K562 (cell line): ENCODE measurements at regions not wholly inside any gene's neighbourhood (a gene's known extent, or its start where the extent isn't known, plus 50 kb on each side); places are given as distances from the start of the nearest gene placed in this dataset.

Experiments used
- ATAC-seq: fragments of 200-7000 bp; cut with Tn5 transposase; 3 replicates; pipeline ENCODE4 v1.9.1; 2020; ENCODE audit warnings: moderate library complexity
- BruUV-seq: library from RNA; stranded (reverse); fragments of 400-500 nt; replicated peaks from 2 replicates; lab custom pipeline; 2021; lab: Mats Ljungman, UMichigan
- CTCF ChIA-PET: fragments of 300-600 bp; formaldehyde crosslinking; extraction: SDS; loops from one replicate; lab custom pipeline; 2021; ENCODE audit warnings: low intra/inter-chr PET ratio; lab: Yijun Ruan, JAX
- POLR2A ChIA-PET: fragments of 300-600, 350-650 bp; sonication (Branson Sonifier 250); formaldehyde crosslinking; extraction: SDS; loops from one replicate; lab custom pipeline; 2021; ENCODE audit warnings: antibody characterized with exemption, inconsistent platforms; lab: Yijun Ruan, JAX
- DNase-seq, 4 experiments: peaks; one replicate each; pipeline versions ENCODE4 v3.0.0 to v3.0.0-alpha.2; 2011 to 2018; ENCODE audit warnings: low spot score in 3 of 4, mixed read lengths in 3 of 4; ENCODE audit errors: extremely low read depth in 1 of 4
- FAIRE-seq: peaks from 2 replicates; lab custom pipeline; 2011; peaks lifted over from hg19 to GRCh38; lab: Jason Lieb, UNC
- H2AFZ ChIP-seq: 2 replicates; pipeline ENCODE4 v1.6.0; 2011; ENCODE audit warnings: low read depth, low read length, control low read depth, inconsistent platforms
- H3K27ac ChIP-seq: fragments of 200-600 bp; 3 replicates; pipeline ENCODE4 v1.8.0; 2011; ENCODE audit warnings: low read depth, mild to moderate bottlenecking, control low read depth, inconsistent platforms, low read length, moderate library complexity, mixed read lengths; ENCODE audit errors: extremely low read depth
- H3K27me3 ChIP-seq, 2 experiments: fragments of 300-600 bp in 1 of 2; 2 replicates in 1 of 2; 3 replicates in 1 of 2; pipeline versions ENCODE4 v1.6.0 to v1.8.0; 2011; ENCODE audit warnings: inconsistent platforms in 2 of 2, low read length in 2 of 2, mild to moderate bottlenecking in 1 of 2, mixed read lengths in 1 of 2, moderate library complexity in 1 of 2; ENCODE audit not compliant: control insufficient read depth in 2 of 2, insufficient read depth in 2 of 2
- H3K36me3 ChIP-seq: fragments of 300-600 bp; 3 replicates; pipeline ENCODE4 v1.8.0; 2011; ENCODE audit warnings: mild to moderate bottlenecking, low read length, inconsistent platforms; ENCODE audit not compliant: control insufficient read depth, insufficient read depth
- H3K4me1 ChIP-seq, 2 experiments: fragments of 200-600 bp in 1 of 2; replicated peaks in 1 of 2; 2 replicates in 1 of 2; 3 replicates in 1 of 2; pipeline versions ENCODE4 v1.5.1 to v1.8.0; 2011; ENCODE audit warnings: inconsistent platforms in 2 of 2, low read length in 2 of 2, mild to moderate bottlenecking in 1 of 2, mixed read lengths in 1 of 2, moderate library complexity in 1 of 2; ENCODE audit not compliant: control insufficient read depth in 2 of 2, insufficient read depth in 2 of 2
- H3K4me2 ChIP-seq: 2 replicates; pipeline ENCODE4 v1.6.1; 2011; ENCODE audit warnings: low read length, control low read depth, inconsistent platforms, mixed read lengths; ENCODE audit not compliant: insufficient read depth
- H3K4me3 ChIP-seq: fragments of 200-600 bp; sonication (generic), shearing (Covaris generic); 2 replicates; pipeline ENCODE4 v1.5.1; 2016; ENCODE audit warnings: control low read depth, inconsistent platforms
- H3K79me2 ChIP-seq: fragments of 200-600 bp; 3 replicates; pipeline ENCODE4 v1.8.0; 2011; ENCODE audit warnings: low read length, inconsistent platforms; ENCODE audit not compliant: control insufficient read depth, insufficient read depth
- H3K9ac ChIP-seq, 2 experiments: 2 replicates each; pipeline versions ENCODE4 v1.6.0 to v1.6.1; 2011; ENCODE audit warnings: low read depth in 2 of 2, low read length in 2 of 2, control low read depth in 1 of 2, inconsistent platforms in 1 of 2, mild to moderate bottlenecking in 1 of 2, mixed read lengths in 1 of 2; ENCODE audit not compliant: insufficient read depth in 1 of 2
- H3K9me1 ChIP-seq: one replicate; pipeline ENCODE4 v1.6.0; 2011; ENCODE audit warnings: inconsistent platforms, mild to moderate bottlenecking, low read length, moderate library complexity; ENCODE audit not compliant: control insufficient read depth, insufficient read depth
- H3K9me3 ChIP-seq: replicated peaks from 2 replicates; pipeline ENCODE4 v1.5.1; 2011; ENCODE audit warnings: low read depth, low read length, inconsistent platforms; ENCODE audit not compliant: control insufficient read depth, insufficient read depth
- H4K20me1 ChIP-seq: replicated peaks from 2 replicates; pipeline ENCODE4 v1.6.1; 2011; ENCODE audit warnings: low read length, inconsistent platforms, mixed read lengths; ENCODE audit not compliant: control insufficient read depth, insufficient read depth
- CAMTA2 ChIP-seq: fragments of 250-450 bp; sonication (Bioruptor Pico); conservative IDR thresholded peaks from 2 replicates; pipeline ENCODE4 v1.5.1; 2022
- KAT2B ChIP-seq: IDR thresholded peaks from one replicate; pipeline ENCODE4 v1.6.1; 2012; ENCODE audit warnings: low read depth, mild to moderate bottlenecking, control low read depth, inconsistent platforms, low read length, moderate library complexity
- KAT8 ChIP-seq: fragments of 450-650 bp; IDR thresholded peaks from 2 replicates; pipeline ENCODE4 v1.6.1; 2016; ENCODE audit warnings: low read depth, mild to moderate bottlenecking
- NCOA6 ChIP-seq: fragments of 450-650 bp; IDR thresholded peaks from 2 replicates; pipeline ENCODE4 v1.6.1; 2017; ENCODE audit warnings: mild to moderate bottlenecking
- POLR2G ChIP-seq: fragments of 200-400 bp; formaldehyde crosslinking; IDR thresholded peaks from 2 replicates; pipeline ENCODE4 v1.6.1; 2017; ENCODE audit warnings: low read depth, mild to moderate bottlenecking, antibody characterized with exemption, low read length, moderate library complexity
- TAF15 ChIP-seq: fragments of 200-400 bp; formaldehyde crosslinking; IDR thresholded peaks from 2 replicates; pipeline ENCODE4 v1.6.1; 2017; ENCODE audit warnings: mild to moderate bottlenecking, low read depth, low read length, moderate library complexity
- ZBTB34 ChIP-seq: fragments of 250-450 bp; sonication (Bioruptor Pico); IDR thresholded peaks from 2 replicates; pipeline ENCODE4 v1.8.0; 2021; ENCODE audit warnings: mild to moderate bottlenecking, moderate library complexity
- WGBS: fragments of 100-300 bp; shearing (Covaris generic); methylation state at CpG from one replicate; pipeline ENCODE4 v1.1.6; 2016; ENCODE audit warnings: low coverage, mixed read lengths; ENCODE audit not compliant: insufficient coverage; ENCODE audit errors: missing lambda C conversion rate; 5-methylcytosine and 5-hydroxymethylcytosine counted together
- in situ Hi-C: fragments of 300-500 bp; cut with MboI; formaldehyde crosslinking; loops from 4 replicates; pipeline ENCODE4 v1.15.0; 2018; ENCODE audit warnings: inconsistent platforms, mixed read lengths
- intact Hi-C: fragments of 100-400 bp; cut with micrococcal nuclease; formaldehyde crosslinking; loops from 2 replicates; pipeline ENCODE4 v1.14.2; 2022

GRCh38 chr13:54950546-54950945, 1921.9 kb downstream of the OLFM4 start:
- Histone ChIP-seq H3K36me3 (no peaks in the 10 kb centered on the region), H3K27ac (no peak overlapping the region), H3K9ac (no peak overlapping the region), H3K27me3 (no peaks in the 10 kb centered on the region), H3K4me3 (no peak overlapping the region), H3K4me1 (no peaks in the 10 kb centered on the region), H3K4me2 (no peak overlapping the region), H3K9me3 (no peaks in the 10 kb centered on the region), H3K79me2 (no peaks in the 10 kb centered on the region), H4K20me1 (no peaks in the 10 kb centered on the region), H2AFZ (no peak overlapping the region)
- WGBS = 0% methylated on average over 1 of the region's 1 CpG
- no TSS peak for BruUV-seq
- FAIRE-seq = no peak
- in situ Hi-C loops = no loop called here
- intact Hi-C loops = no loop called here
- DNase-seq = no peak
- ChIA-PET CTCF (no interaction called here), POLR2A (no interaction called here)
- no peak for TF ChIP-seq POLR2G
- TF ChIP-seq NCOA6 = no peak
- TF ChIP-seq, all 486 proteins: peak for 0
- no peak for ATAC-seq
- no peaks in the 10 kb centered on the region for H3K9me1 ChIP-seq

- ATAC-seq (no peak), DNase-seq (no peak), FAIRE-seq (no peak)
- Histone ChIP-seq H3K36me3 (no peaks in the 10 kb centered on the region), H4K20me1 (no peaks in the 10 kb centered on the region), H3K9me3 (no peaks in the 10 kb centered on the region), H3K9me1 (no peaks in the 10 kb centered on the region), H3K4me2 (no peak overlapping the region), H2AFZ (no peak overlapping the region), H3K27ac (no peak overlapping the region), H3K9ac (no peak overlapping the region), H3K27me3 (no peaks in the 10 kb centered on the region), H3K79me2 (no peaks in the 10 kb centered on the region), H3K4me3 (no peak overlapping the region), H3K4me1 (no peaks in the 10 kb centered on the region)
- BruUV-seq = no TSS peak
- ChIA-PET CTCF (no interaction called here), POLR2A (no interaction called here)
- TF ChIP-seq KAT8 = no peak
- no peak for TF ChIP-seq ZBTB34 (CRISPR knock-in tag)
- TF ChIP-seq TAF15 = no peak
- no peak for TF ChIP-seq CAMTA2 (CRISPR knock-in tag)
- no peak for TF ChIP-seq KAT2B
- in situ Hi-C loops (no loop called here), intact Hi-C loops (no loop called here)
- WGBS = 14% methylated on average over 1 of the region's 1 CpG
Observed at GRCh38 chr13:54953786-54954185, 1925.2 kb downstream of the OLFM4 start.
